ENCODE measurements at regions not wholly inside any gene's neighbourhood (a gene's known extent, or its start where the extent isn't known, plus 50 kb on each side); places are given as distances from the start of the nearest gene placed in this dataset.
"Not testable (repeated sequence)": the region's sequence is repeated elsewhere in the genome, so short reads cannot be mapped to it uniquely, and the experiment has no call there.

DNA sequence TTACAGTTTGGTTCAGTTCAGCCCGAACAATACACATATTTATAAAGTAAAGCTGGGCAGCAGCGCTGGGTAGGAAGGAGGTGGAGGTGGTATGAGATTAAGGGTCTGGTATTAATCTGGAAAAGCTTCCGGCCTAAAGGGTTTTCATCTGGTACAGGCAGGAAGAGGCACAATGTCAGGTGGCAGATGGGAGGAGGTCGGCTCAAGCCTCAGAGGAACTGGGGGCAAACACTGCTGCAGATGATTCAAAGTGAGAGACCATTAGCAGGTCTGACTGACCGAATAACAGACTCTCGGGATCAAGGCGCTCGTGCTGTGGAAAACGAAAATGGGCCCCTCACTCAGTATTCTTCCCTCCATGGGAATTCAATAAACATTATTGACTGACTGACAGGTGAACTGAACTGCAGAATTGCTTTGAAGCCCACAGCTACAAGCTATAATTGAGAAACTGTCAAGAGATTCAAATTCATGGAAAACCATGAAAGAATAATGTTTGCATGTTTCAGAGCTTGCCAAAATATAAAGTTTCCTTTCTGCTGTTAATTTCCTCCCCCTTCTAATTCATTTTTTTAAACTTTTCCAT lies 75.3 kb downstream of the TMEM167A start:
- DNase-seq (ENCODE audit: low spot score): no peak

DNA sequence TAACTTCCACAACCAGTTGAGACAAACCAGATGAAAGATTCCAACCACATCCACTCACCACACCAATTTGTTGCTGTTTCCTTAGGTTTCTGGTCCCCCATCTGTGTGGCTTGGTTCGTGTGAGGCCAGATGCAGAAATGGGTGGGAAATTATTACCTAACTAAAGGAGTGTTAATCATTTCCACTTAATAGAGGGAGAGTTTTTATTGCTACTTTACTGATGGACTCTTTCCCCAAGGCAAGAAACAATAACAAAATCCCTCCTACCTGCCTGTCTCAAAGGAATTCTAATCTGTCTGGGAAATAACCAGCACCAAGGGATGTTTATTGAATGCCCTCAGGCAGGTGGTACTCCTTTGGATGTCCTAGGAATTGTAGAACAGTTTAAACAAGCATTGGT lies 76.3 kb downstream of the TMEM167A start:
- DNase-seq (ENCODE audit: low spot score): no peak

DNA sequence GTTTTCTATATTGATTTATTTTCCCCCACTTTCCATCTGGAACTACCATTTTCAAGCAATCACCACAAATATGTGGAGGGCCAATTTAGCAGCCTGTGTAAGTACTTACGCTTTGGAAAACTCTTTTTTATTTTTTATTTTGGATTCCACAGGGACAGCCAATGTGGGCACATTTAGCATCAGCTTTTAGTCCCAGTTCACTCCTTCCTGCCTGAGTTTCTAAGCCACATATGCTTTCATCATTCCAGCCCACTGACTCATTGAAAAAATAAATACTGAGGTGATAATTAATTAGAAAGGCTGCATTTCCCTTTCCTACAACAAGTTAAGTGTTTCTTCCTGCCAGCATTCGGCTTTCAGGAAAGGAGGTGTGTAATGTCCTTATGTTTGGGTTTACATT lies 76.8 kb downstream of the TMEM167A start:
- DNase-seq (ENCODE audit: low spot score): no peak

DNA sequence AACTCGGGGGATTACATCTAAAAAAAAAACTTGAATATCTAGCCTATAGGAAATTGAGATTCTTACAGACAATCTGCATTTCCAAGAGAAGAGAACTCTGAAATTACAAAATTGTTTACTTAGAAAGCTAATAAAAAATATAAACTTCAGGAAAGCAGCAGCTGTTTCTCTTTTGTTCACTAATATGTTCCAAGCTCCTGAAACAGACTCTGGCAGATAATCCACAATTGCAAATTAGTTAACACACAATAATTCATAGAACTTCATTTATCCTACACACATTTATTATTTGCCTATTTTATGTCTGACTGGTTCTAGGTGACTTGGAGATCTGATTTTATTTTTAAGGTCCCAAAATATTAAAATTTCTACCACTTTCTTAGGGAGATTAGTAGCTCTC lies 83.8 kb downstream of the TMEM167A start:
- DNase-seq (ENCODE audit: low spot score): no peak

DNA sequence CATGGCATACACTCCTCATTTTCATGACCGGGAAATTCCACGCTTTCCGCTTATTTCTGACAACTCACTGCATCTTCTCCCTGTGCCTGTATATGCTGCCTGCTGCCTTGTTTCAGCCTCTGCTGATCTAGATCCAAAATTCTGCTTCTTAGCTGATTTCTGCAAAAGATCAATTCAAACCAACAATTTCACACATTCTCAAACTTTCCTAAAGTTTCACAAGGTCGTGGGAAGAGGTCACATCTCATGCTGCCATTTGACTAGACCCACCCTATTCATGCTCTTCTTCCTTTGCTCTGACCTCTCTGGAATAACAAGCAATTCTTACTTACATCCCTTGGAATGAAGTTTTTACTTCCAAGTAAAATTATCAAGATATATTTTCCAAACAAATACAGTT lies 84.5 kb downstream of the TMEM167A start:
- no peak for DNase-seq (ENCODE audit: low spot score)

DNA sequence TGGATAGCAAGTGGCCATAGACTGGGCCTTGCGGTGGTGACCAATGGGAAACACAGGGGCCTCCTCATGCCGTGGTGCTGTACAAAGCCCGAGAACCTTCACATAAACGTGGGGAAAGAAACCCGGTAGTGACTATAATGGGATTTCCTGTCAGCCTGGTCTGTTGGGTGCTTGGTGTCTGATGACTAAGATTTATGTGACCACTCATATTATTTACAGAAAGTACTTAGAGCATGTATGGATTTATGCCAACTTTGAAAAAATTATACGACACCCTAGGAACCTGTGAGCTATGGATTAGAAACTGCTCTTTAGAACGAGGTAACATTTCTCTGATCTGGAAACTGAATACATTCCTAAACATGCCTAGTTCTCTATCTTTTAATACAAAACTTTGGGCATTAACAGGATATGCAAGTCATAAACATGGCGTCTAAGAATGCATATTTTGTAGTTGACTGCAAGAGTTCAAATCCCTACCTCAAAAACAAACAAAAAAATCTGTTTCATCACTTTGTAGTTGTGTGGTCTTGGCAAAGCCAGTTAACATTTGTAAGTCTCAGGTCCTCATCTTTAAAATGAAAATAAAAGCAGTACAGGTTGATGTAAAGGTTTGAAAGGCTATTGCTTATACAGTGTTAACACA lies 85.4 kb downstream of the TMEM167A start:
- no peak for DNase-seq (ENCODE audit: low spot score)

DNA sequence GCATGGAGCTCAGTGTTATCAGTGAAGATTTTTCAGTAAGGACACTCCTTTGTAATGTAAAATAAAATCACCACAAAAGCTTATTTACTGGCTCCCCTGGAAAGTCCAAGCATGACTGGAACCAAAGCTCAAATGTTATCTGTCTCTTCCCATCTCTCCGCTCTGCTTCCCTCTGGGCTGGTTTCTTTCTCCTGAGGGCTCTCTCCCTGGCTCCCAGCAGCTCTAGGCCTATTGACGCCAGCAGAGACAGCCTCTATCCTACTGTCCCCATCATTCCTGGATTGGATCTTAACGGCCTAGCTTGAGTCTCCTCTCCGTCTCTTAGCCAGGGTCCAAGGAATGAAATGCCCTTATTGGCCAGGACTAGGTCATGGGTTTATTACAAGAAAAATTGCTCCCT lies 86.1 kb downstream of the TMEM167A start:
- no peak for DNase-seq (ENCODE audit: low spot score)

DNA sequence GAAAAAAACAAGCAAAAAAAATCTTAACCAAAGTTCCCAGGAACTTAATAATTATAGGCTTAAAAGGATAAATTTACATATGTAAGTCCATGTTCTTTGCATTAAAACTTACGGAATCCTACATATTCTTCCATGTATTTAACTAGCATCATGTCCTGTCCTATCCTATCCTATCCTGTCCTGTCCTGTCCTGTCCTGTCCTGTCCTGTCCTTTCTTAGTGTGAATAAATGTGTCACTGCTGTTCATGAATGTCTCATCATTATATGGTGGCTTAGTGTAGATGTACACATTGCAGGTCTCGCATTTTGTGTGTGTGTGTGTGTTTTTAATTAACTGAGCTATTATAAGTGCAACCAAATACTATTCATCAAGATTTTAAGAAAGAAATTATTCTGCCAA lies 90.0 kb downstream of the TMEM167A start:
- no peak for DNase-seq (ENCODE audit: low spot score)

DNA sequence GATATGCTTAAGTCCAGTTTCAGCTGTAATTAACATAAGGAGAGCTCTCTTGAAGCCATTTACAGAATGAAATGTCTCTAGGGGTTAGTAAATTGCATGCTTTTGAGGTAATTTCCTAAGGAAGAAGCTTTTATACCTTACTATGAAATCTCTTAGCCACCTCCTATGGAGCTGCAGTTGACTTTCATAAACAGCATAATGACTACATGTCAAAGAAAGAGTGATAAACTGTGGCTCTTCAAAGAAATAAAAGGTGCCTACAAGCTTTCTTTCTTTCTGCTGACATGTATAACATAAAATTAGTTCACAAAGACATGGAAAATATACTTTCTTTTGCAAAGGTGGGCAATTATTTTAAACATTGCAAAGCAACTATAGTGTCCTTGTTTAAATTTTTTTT lies 90.8 kb downstream of the TMEM167A start:
- no peak for DNase-seq (ENCODE audit: low spot score)

DNA sequence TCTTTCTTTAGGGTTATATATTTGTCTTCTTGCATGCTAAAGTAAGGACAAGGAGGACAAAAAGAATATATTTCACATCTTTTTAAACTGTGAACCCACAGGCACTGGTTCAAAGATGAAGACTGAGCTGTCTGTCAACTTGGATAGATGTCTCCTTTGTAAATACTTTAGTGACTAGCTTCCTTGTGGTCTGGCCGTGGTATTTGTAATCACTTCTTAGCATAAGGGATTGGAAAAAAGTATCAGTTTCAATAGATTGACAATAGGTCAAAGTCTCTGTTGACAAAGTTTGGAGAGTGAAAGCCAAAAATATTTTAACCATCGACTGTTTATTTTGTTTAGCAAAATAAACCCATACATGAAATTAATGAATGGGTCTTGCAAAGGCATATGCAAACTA lies 91.4 kb downstream of the TMEM167A start:
- DNase-seq (ENCODE audit: low spot score): no peak

DNA sequence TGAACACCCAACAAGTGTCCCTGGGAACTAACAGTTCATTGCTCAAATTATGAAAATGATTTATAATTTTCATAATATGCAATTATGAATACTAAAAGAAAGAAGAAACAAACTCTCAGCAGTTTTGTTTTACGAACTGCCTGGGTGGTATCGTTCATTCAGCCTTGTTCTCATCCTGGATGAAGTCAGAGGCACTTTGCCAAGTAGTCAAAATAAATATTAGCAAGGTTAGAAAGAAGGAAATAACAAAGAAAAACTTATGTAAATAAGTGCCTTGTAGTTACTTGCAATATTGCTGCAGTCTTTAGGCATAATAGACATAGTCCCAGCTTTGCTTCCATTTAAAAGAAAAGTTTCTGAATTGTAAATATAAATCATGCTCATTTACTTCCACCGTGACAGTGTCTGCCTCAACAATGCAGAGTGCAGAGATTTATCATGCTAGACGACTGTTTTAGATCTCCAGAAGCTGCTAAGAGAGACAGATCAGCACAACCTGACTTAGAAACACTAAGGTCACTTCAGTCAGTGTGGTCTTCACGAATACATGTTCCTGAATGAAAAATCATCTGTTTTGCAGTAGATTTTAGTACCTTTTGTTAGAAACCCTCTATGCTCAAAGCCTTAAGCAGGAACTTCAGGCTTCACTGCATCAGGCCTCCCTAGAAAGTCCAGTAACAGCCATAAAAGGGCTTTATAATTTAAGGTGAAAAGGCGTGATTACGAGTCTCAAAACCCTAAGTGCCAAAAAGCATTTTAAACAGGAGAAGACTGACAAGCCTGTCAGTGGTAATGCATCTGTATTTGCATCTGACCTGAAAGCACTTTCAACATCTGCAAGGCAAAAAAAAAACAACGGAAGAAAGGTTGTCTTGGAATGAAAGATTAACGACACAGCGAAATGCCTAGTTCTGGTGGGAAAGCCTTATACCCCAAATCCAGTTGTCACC lies 92.1 kb downstream of the TMEM167A start:
- no peak for DNase-seq (ENCODE audit: low spot score)

DNA sequence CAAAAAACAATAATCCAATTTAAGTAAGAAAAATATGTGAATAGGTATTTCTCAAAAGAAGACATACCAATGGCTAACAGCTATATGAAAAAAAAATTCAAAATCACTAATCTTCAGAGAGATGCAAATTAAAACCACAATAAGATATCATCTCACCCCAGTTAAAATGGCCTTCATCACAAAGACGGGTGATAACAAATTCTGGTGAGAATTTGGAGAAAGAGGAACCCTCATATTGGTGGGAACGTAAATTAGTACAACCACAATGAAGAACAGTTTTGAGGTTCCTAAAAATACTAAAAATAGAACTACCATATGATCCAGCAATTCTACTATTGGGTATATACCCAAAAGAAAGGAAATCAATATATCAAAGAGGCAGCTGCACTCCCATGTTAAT lies 94.3 kb downstream of the TMEM167A start:
- no peak for DNase-seq (ENCODE audit: low spot score)

DNA sequence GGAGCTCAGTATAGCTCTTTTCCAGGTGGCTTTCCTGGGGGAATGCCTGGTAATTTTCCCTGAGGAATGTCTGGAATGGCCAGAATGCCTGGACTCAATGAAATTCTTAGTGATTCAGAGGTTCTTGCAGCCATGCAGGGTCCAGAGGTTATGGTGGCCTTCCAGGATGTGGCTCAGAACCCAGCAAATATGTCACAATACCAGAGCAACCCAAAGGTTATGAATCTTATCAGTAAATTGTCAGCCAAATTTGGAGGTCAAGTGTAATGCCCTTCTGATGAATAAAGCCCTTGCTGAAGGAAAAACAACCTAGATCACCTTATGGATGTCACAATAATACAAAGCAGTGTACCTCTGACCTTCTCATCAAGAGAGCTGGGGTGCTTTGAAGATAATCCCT lies 100.3 kb downstream of the TMEM167A start:
- not testable (repeated sequence) for DNase-seq (ENCODE audit: low spot score)

DNA sequence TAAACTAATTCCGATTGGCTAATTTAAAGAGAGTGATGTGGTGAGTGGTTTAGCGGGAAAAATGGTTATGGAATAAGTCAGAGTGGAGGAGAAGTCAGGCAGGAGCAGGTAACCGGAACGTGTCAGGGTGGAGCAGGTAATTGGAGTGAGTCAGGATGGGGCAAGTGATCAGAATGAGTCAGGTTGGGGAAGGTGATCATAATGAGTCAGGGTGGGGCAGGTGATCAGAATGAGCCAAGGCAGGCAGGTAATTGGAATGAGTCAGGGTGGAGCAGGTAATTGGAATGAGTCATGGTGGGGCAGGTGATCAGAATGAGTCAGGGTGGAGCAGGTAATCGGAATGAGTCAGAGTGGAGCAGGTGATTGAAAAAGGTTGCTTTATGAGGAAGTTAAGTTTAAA lies 101.4 kb downstream of the TMEM167A start:
- DNase-seq (ENCODE audit: low spot score): no peak

DNA sequence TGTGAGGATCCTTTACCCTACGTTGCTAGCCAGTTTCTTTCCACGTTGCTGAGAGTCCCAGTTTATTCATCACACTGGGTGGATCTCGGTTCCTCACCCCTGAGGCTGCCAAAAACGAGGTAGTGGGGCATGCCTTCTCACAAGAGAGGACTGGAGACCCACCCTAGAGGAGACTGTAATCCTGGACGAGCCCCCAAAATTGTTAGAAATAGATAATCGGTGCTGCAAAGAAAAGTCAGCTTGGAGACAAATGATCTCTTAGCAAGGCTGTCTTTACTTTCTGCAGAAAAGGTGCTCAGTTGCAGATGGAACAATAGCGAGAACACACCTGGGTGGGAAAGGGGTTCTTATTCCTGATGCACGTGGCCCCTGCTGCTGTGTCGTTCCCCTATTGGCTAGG lies 101.8 kb downstream of the TMEM167A start:
- no peak for DNase-seq (ENCODE audit: low spot score)

DNA sequence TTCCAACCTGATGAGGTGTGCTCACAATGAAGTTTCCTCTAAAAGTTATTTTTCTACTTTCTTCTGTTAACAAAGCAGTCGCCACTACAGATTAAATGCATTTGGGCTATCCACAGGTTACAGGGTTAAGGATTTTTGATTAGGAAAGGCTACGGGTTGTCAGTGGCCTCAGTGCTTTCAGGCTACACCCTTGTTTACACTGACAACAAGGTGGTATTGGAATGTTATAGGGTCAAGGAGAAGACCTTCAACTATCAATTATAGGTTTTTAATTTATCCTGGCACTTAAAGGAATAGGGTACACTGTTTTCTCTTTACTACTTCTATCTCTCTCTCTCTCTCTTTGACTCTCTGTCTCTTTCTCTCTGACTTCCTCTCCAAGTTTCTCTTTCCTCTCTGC lies 102.8 kb downstream of the TMEM167A start:
- DNase-seq (ENCODE audit: low spot score): not testable (repeated sequence)

DNA sequence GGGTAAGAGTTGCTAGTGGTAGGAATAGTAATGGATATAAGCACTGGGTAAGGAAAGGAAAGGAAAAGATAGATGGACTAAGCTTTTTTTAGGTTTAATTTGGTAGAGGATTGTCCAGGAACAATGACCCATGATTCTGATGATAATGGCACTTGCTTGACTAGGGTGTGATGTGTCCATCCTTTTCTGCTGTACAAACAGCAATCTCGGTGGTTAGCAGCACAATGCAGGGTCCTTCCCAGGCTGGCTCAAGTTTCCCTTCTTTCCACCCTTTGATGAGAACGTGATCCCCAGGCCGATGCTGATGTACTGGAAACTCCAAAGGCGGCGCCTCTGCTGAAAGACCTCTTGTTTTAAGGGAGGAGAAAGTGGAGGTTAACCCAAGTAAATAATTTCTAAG lies 105.3 kb downstream of the TMEM167A start:
- no peak for DNase-seq (ENCODE audit: low spot score)

DNA sequence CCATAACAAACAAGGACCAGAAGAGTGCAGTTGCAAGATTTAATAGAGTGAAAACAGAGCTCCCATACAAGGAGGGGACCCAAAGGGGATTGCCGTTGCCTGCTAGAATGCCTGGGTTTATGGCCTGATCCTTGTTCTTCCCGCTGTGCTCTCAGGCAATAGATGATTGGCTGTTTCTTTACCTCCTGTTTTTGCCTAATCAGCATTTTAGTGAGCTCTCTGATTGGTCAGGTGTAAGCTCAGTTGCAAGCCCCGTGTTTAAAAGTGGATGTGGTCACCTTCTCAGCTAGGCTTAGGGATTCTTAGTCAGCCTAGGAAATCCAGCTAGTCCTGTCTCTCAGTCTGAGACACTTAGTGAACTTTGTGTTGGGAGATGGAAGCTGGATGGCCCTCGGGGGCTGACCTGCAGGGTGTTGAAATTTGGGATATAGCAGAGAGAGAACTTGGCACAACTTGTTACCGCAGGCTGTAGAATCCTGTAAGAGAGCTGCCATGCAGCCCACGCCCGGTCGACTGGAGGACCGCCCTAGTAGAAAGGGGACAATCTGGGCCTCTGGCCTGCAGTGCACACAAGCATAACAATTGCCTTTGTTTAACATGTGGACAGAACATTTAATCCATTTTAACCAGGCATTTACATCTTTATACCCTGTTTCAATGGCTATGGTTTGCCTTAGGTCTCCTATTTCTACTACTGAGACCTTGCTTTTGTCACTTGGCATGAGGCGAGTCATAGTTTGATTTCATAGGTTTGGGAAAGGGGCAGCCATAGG lies 106.0 kb downstream of the TMEM167A start:
- not testable (repeated sequence) for DNase-seq (ENCODE audit: low spot score)

DNA sequence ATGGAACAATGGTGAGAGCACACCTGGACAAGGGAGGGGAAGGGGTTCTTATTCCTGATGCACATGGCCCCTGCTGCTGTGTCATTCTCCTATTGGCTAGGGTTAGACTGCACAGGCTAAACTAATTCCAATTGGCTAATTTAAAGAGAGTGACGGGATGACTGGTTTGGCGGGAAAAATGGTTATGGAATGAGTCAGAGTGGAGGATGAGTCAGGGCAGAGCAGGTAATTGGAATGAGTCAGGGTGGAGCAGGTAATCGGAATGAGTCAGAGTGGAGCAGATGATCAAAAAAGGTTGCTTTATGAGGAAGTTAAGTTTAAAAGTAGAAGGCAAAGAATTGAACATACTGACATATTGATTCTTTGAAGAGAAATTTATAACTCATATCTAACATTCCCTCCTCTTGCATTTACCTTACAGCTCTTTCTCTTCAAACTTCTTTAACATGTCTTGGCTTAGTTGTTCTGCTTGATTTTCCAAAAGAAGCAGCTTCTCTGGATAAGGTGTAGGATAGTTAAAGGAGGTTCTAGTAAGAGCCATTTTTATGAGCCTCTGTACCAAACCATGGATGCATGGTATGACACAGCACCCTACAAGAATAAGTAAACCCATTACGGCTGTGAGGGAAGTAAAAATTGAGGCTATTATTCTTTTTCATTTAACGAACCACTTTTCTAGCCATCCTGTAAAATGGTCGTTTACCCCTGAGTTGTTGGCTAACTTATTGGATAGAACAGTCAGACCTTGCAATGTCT lies 107.8 kb downstream of the TMEM167A start:
- DNase-seq (ENCODE audit: low spot score): not testable (repeated sequence)

DNA sequence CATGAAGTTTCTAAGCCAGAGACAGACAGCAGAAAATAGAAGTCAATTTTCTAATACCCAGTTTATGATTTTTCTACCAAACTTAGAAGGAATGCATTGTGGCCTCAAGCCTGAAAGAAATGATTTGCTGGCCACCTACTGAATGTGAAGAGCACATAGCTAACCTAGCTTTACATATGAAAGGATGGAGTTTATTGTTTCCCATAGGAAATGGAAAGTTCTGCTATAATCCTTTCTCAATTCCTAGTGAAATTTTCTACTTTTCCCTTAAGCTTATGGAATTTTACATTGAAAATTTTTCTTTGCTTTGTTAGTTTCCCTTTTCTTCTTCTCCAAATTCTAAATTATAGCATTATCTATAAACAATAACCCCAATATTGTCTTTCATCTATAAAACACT lies 110.1 kb downstream of the TMEM167A start:
- DNase-seq (ENCODE audit: low spot score): no peak

DNA sequence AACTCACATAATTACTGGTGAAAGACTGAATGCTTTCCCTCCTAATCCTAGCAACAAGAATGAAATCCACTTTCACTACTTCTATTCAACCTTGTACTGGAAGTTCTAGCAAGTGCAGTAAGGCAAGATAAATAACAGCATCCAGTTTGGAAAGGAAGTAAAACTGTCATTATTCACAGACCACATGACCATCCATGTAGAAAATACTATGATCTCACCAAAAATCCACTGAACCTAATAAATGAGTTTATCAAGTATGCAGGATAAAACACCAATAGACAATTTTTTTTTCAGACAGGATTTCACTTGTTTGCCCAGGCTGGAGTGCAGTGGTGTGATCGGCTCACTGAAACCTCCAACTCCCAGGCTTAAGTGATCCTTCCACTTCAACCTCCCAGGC lies 117.7 kb downstream of the TMEM167A start:
- no peak for DNase-seq (ENCODE audit: low spot score)

DNA sequence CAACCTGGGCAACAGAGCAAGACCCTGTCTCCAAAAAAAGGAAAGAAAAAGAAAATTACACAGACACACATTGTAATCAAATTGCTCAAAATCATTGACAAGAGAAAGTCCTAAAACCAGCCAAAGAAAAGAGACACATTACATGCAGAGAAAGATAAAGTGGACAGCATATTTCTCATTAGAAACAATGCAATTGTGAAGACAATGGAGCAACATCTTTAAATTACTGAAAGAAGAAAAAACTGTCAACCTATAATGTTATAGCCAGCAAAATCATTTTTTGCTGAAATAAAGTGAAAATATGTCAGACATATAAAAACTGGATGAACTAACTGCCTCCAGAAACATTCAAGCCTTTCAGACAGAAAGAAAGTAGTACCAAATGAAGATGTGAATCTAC lies 120.6 kb downstream of the TMEM167A start:
- DNase-seq (ENCODE audit: low spot score): no peak

Data from globus pallidus (tissue), 1 donor.